Gastrocnemius medialis (tissue), 4 donors: ENCODE measurements at regions not wholly inside any gene's neighbourhood (a gene's known extent, or its start where the extent isn't known, plus 50 kb on each side); places are given as distances from the start of the nearest gene placed in this dataset.

ENCODE experiments used
- CTCF ChIP-seq, 5 experiments: fragments of 450-650 bp in 3 of 5; fragments of 200-600 bp in 2 of 5; sonication (generic) in 2 of 5; IDR thresholded peaks in 4 of 5; conservative IDR thresholded peaks in 1 of 5; 1 replicate in 4 of 5; 2 replicates in 1 of 5; pipeline ENCODE4 v1.5.1; 2016 to 2019; ENCODE audit warnings: antibody characterized with exemption in 5 of 5, mild to moderate bottlenecking in 3 of 5, moderate library complexity in 3 of 5
- POLR2A ChIP-seq, 2 donors: fragments of 450-650 bp; IDR thresholded peaks; one replicate each; pipeline ENCODE4 v1.6.1; 2017; ENCODE audit warnings: antibody characterized with exemption in 2 of 2, mild to moderate bottlenecking in 2 of 2, moderate library complexity in 2 of 2

GRCh38 chr7:34240417-34240816 is 335.1 kb downstream of the BMPER start:
- TF ChIP-seq POLR2A (IDR thresholded peaks at IDR 0.05) (no peak), CTCF (IDR thresholded peaks at IDR 0.05 in 4 of 5, conservative IDR thresholded peaks at IDR 0.05 in 1 of 5) (no peak)
